GM23338 (cell line): ENCODE measurements at regions not wholly inside any gene's neighbourhood (a gene's known extent, or its start where the extent isn't known, plus 50 kb on each side); places are given as distances from the start of the nearest gene placed in this dataset.

Experiments used
- ATAC-seq: fragments of 200-7000 bp; cut with Tn5 transposase; 3 replicates; pipeline ENCODE4 v1.9.1; 2020
- DNase-seq: peaks from one replicate; pipeline ENCODE4 v3.0.0-alpha.2; 2015; ENCODE audit warnings: low spot score
- H2AFZ ChIP-seq: fragments of 200-600 bp; sonication (generic); 2 replicates; pipeline ENCODE4 v1.8.0; 2016; ENCODE audit warnings: antibody characterized with exemption, mild to moderate bottlenecking, moderate library complexity
- H3F3A ChIP-seq: fragments of 200-600 bp; sonication (generic); replicated peaks from 2 replicates; pipeline ENCODE4 v1.8.0; 2017; ENCODE audit warnings: antibody characterized with exemption, mixed run types, low read depth
- H3K27ac ChIP-seq: fragments of 200-600 bp; sonication (generic); 2 replicates; pipeline ENCODE4 v1.6.1; 2016; ENCODE audit warnings: low read depth
- H3K27me3 ChIP-seq: fragments of 200-600 bp; sonication (generic); 2 replicates; pipeline ENCODE4 v1.8.0; 2016; ENCODE audit warnings: mild to moderate bottlenecking, mixed run types, moderate library complexity; ENCODE audit not compliant: insufficient read depth
- H3K36me3 ChIP-seq: fragments of 200-600 bp; sonication (generic); 2 replicates; pipeline ENCODE4 v1.8.0; 2016; ENCODE audit warnings: mild to moderate bottlenecking; ENCODE audit not compliant: insufficient read depth
- H3K4me1 ChIP-seq: fragments of 200-600 bp; sonication (generic); 2 replicates; pipeline ENCODE4 v1.8.0; 2016; ENCODE audit warnings: mild to moderate bottlenecking, moderate library complexity; ENCODE audit not compliant: insufficient read depth
- H3K4me2 ChIP-seq: fragments of 200-600 bp; sonication (generic); 2 replicates; pipeline ENCODE4 v1.7.1; 2017; ENCODE audit warnings: mixed run types
- H3K4me3 ChIP-seq: fragments of 200-600 bp; sonication (generic); 2 replicates; pipeline ENCODE4 v1.6.1; 2016; ENCODE audit warnings: mixed run types
- H3K79me2 ChIP-seq: fragments of 200-600 bp; sonication (generic); replicated peaks from 2 replicates; pipeline ENCODE4 v1.8.0; 2017; ENCODE audit warnings: mild to moderate bottlenecking; ENCODE audit not compliant: insufficient read depth
- H3K9me2 ChIP-seq: fragments of 200-600 bp; sonication (generic); 2 replicates; pipeline ENCODE4 v1.8.0; 2017; ENCODE audit not compliant: insufficient read depth
- H4K20me1 ChIP-seq: fragments of 200-600 bp; sonication (generic); replicated peaks from 2 replicates; pipeline ENCODE4 v1.8.0; 2017; ENCODE audit warnings: mild to moderate bottlenecking; ENCODE audit not compliant: insufficient read depth
- H3K27ac Mint-ChIP-seq: 2 replicates; pipeline ENCODE4 v1.8.0; 2020; ENCODE audit warnings: inconsistent platforms, mild to moderate bottlenecking, moderate library complexity, mixed read lengths
- H3K27me3 Mint-ChIP-seq: 3 replicates; pipeline ENCODE4 v1.8.0; 2022; ENCODE audit warnings: low read depth, mild to moderate bottlenecking, moderate library complexity, mixed read lengths, inconsistent platforms; ENCODE audit not compliant: insufficient read depth, poor library complexity
- H3K36me3 Mint-ChIP-seq: 3 replicates; pipeline ENCODE4 v1.8.0; 2021; ENCODE audit warnings: low read depth, mild to moderate bottlenecking, inconsistent platforms, moderate library complexity, mixed read lengths
- H3K4me1 Mint-ChIP-seq: 3 replicates; pipeline ENCODE4 v1.8.0; 2020; ENCODE audit warnings: mild to moderate bottlenecking, inconsistent platforms, mixed read lengths
- H3K4me3 Mint-ChIP-seq: 3 replicates; pipeline ENCODE4 v1.8.0; 2021; ENCODE audit warnings: moderate library complexity, mild to moderate bottlenecking, inconsistent platforms, mixed read lengths
- H3K9me3 Mint-ChIP-seq: 3 replicates; pipeline ENCODE4 v1.8.0; 2020; ENCODE audit warnings: moderate library complexity, mild to moderate bottlenecking, inconsistent platforms, mixed read lengths
- ETS1 ChIP-seq: IDR thresholded peaks from 2 replicates; pipeline ENCODE4 v1.6.1; 2016; ENCODE audit warnings: antibody characterized with exemption
- EZH2 ChIP-seq: fragments of 200-600 bp; sonication (generic); IDR thresholded peaks from one replicate; pipeline ENCODE4 v1.8.0; 2017; ENCODE audit warnings: antibody characterized with exemption, mild to moderate bottlenecking, low read depth; ENCODE audit not compliant: unreplicated experiment
- EZH2phosphoT487 ChIP-seq: fragments of 200-600 bp; sonication (generic); IDR thresholded peaks from one replicate; pipeline ENCODE4 v1.8.1; 2018; ENCODE audit warnings: antibody characterized with exemption; ENCODE audit not compliant: unreplicated experiment
- JUNB ChIP-seq: IDR thresholded peaks from one replicate; pipeline ENCODE4 v1.6.1; 2016; ENCODE audit warnings: antibody characterized with exemption; ENCODE audit not compliant: unreplicated experiment
- NANOG ChIP-seq: IDR thresholded peaks from 2 replicates; pipeline ENCODE4 v1.6.1; 2016; ENCODE audit warnings: antibody characterized with exemption, borderline replicate concordance
- STAT1 ChIP-seq: IDR thresholded peaks from one replicate; pipeline ENCODE4 v1.6.1; 2016; ENCODE audit warnings: antibody characterized with exemption; ENCODE audit not compliant: unreplicated experiment
- ZNF114 ChIP-seq: fragments of 250-450 bp; sonication (Bioruptor Pico); IDR thresholded peaks from 2 replicates; pipeline ENCODE4 v1.5.0; 2020; ENCODE audit warnings: mild to moderate bottlenecking, moderate library complexity
- ZNF462 ChIP-seq: fragments of 250-450 bp; sonication (Bioruptor Pico); IDR thresholded peaks from 2 replicates; pipeline ENCODE4 v1.5.0; 2020; ENCODE audit warnings: mild to moderate bottlenecking, moderate library complexity

GRCh38 chr4:45033676-45034419 lies 307.5 kb upstream of the GNPDA2 start (continued):
- TF ChIP-seq ZNF462 (CRISPR knock-in tag) (no peak), NANOG (no peak), EZH2phosphoT487 (no peak), ZNF114 (CRISPR knock-in tag) (no peak), ETS1 (no peak)

DNA sequence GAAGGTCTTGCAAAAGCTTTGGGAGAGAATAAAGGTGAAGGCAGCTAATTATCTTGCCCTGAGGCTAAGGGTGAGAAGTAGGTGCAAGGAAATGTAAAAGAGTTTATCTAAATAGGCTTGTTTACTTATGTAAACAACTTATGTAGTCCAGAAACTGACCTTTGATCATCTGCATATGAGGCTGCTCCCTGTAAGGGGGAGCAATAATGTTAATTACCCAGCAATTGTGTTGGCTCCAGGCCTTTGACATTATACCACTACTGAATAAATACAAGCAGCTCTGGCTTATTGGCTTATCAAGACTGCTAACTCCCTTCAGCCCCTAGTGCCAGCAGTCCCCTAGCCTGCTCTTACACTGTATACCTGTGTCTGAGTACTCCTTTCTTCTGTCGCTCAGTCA lies 303.7 kb upstream of the GNPDA2 start:
- no peaks in the 10 kb centered on the region for H3K79me2 ChIP-seq
- H3K4me2 ChIP-seq = no peak overlapping the region
- ATAC-seq (no peak), DNase-seq (no peak)
- Mint-ChIP-seq H3K36me3 (no peaks in the 10 kb centered on the region), H3K4me3 (no peak overlapping the region), H3K4me1 (no peaks in the 10 kb centered on the region), H3K9me3 (peaks cover 55% of the 10 kb centered on the region), H3K27me3 (peaks cover 2% of the 10 kb centered on the region), H3K27ac (no peak overlapping the region)
- H3F3A ChIP-seq = no peaks in the 10 kb centered on the region
- no peaks in the 10 kb centered on the region for H3K4me1 ChIP-seq
- H4K20me1 ChIP-seq = no peaks in the 10 kb centered on the region
- no peaks in the 10 kb centered on the region; the same call in 1 of the 2 replicates for H3K9me2 ChIP-seq
- no peak overlapping the region for H2AFZ ChIP-seq
- H3K4me3 ChIP-seq = no peak overlapping the region
- H3K27ac ChIP-seq = no peak overlapping the region
- H3K36me3 ChIP-seq = no peaks in the 10 kb centered on the region
- H3K27me3 ChIP-seq = no peaks in the 10 kb centered on the region
- TF ChIP-seq EZH2phosphoT487 (no peak), ZNF114 (CRISPR knock-in tag) (no peak), JUNB (no peak), EZH2 (no peak), STAT1 (no peak), NANOG (no peak), ZNF462 (CRISPR knock-in tag) (no peak)
